ENCODE measurements at regions not wholly inside any gene's neighbourhood (a gene's known extent, or its start where the extent isn't known, plus 50 kb on each side); places are given as distances from the start of the nearest gene placed in this dataset.
A peak's percentile ranks its signal among the peaks of the same experiment; 100 is the strongest.

- no peak overlapping the region for H3K4me3 ChIP-seq (ENCODE audit: control insufficient read depth, low read depth, low read length)
- TF ChIP-seq, protein P1, sequence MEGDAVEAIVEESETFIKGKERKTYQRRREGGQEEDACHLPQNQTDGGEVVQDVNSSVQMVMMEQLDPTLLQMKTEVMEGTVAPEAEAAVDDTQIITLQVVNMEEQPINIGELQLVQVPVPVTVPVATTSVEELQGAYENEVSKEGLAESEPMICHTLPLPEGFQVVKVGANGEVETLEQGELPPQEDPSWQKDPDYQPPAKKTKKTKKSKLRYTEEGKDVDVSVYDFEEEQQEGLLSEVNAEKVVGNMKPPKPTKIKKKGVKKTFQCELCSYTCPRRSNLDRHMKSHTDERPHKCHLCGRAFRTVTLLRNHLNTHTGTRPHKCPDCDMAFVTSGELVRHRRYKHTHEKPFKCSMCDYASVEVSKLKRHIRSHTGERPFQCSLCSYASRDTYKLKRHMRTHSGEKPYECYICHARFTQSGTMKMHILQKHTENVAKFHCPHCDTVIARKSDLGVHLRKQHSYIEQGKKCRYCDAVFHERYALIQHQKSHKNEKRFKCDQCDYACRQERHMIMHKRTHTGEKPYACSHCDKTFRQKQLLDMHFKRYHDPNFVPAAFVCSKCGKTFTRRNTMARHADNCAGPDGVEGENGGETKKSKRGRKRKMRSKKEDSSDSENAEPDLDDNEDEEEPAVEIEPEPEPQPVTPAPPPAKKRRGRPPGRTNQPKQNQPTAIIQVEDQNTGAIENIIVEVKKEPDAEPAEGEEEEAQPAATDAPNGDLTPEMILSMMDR (conservative IDR thresholded peaks at IDR 0.05; ENCODE audit: control insufficient read depth, insufficient read depth, low read depth, low read length): no peak
- peak; percentile 63 for DNase-seq (ENCODE audit: low read depth)
Measured at GRCh38 chr2:189265696-189266320, 86.2 kb upstream of the COL5A2 start.

DNA sequence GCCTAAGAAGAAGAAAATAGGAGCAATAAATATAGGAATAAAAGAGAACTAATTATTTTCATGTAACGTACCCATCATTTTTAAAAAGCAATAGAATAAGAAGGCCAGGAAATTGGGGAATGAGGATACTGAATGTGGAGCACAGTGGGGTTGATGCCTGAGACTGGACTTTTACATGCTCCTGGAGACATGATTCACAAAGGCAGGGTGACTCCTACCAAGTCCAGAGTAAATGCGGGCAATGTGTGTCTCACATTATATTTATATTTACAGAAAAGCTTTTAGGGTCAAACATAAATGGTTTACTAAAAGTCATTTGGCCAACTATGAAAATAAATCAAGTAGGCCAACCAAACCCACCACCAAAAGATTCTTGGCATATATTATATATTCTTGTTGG lies 87.9 kb upstream of the COL5A2 start:
- TF ChIP-seq, protein P1 (conservative IDR thresholded peaks at IDR 0.05; ENCODE audit: control insufficient read depth, insufficient read depth, low read depth, low read length): no peak
- peak; percentile 69 for DNase-seq (ENCODE audit: low read depth)

GRCh38 chr2:189267925-189268579 lies 88.5 kb upstream of the COL5A2 start:
- TF ChIP-seq, protein P1 (conservative IDR thresholded peaks at IDR 0.05; ENCODE audit: control insufficient read depth, insufficient read depth, low read depth, low read length): no peak
- peak; percentile 83 for DNase-seq (ENCODE audit: low read depth)
- no peak overlapping the region for H3K4me3 ChIP-seq (ENCODE audit: control insufficient read depth, low read depth, low read length)

More for the DNA sequence above, 87.9 kb upstream of the COL5A2 start:
- no peak overlapping the region for H3K4me3 ChIP-seq (ENCODE audit: control insufficient read depth, low read depth, low read length)

GRCh38 chr2:189268763-189269162 lies 89.2 kb upstream of the COL5A2 start:
- H3K4me3 ChIP-seq (ENCODE audit: control insufficient read depth, low read depth, low read length): no peak overlapping the region
- DNase-seq (ENCODE audit: low read depth): no peak
- TF ChIP-seq, protein P1 (conservative IDR thresholded peaks at IDR 0.05; ENCODE audit: control insufficient read depth, insufficient read depth, low read depth, low read length): no peak

GRCh38 chr2:189273734-189274133 lies 94.2 kb upstream of the COL5A2 start:
- no peak overlapping the region for H3K4me3 ChIP-seq (ENCODE audit: control insufficient read depth, low read depth, low read length)
- DNase-seq (ENCODE audit: low read depth): no peak
- TF ChIP-seq, protein P1 (conservative IDR thresholded peaks at IDR 0.05; ENCODE audit: control insufficient read depth, insufficient read depth, low read depth, low read length): no peak

GRCh38 chr2:189274361-189274760 lies 94.8 kb upstream of the COL5A2 start:
- TF ChIP-seq, protein P1 (conservative IDR thresholded peaks at IDR 0.05; ENCODE audit: control insufficient read depth, insufficient read depth, low read depth, low read length): no peak
- no peak for DNase-seq (ENCODE audit: low read depth)

More at GRCh38 chr2:189274361-189274760, 94.8 kb upstream of the COL5A2 start:
- H3K4me3 ChIP-seq (ENCODE audit: control insufficient read depth, low read depth, low read length): no peak overlapping the region

Data from fibroblast of mammary gland (primary cell).